Fibroblast of pulmonary artery (primary cell): ENCODE measurements at regions not wholly inside any gene's neighbourhood (a gene's known extent, or its start where the extent isn't known, plus 50 kb on each side); places are given as distances from the start of the nearest gene placed in this dataset.

Experiments used
- DNase-seq: peaks from one replicate; pipeline ENCODE4 v3.0.0-alpha.2; 2010; ENCODE audit warnings: low read depth
- H3K4me3 ChIP-seq: replicated peaks from 2 replicates; pipeline ENCODE4 v1.5.1; 2011; ENCODE audit warnings: low read depth, mild to moderate bottlenecking, control low read depth, low read length, moderate library complexity
- TF ChIP-seq, protein P1 (sequence below): IDR thresholded peaks from 2 replicates; pipeline ENCODE4 v1.5.1; 2011; ENCODE audit warnings: mild to moderate bottlenecking, control low read depth, low read length, inconsistent platforms; ENCODE audit errors: missing control alignments

DNA sequence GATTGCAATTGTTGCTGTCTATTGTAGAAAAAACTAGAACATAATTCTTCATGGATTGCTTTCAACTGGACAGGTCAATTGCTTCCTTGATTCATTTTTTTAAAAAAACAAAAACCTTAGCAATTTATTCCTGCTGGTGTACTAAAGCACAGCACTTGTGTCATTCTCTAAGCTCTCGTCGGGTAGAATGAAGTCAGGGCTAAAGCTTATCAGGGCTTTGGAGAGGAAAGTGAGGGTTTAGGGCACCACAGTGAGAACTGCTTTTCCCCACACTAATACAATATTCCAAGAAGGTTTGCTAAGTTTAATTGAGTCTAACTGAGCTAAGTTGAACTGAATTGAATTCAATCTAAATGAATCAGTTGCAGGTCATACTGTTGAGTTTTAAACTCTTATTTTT lies 76.4 kb upstream of the TLR3 start:
- H3K4me3 ChIP-seq = no peak overlapping the region
- TF ChIP-seq, protein P1, sequence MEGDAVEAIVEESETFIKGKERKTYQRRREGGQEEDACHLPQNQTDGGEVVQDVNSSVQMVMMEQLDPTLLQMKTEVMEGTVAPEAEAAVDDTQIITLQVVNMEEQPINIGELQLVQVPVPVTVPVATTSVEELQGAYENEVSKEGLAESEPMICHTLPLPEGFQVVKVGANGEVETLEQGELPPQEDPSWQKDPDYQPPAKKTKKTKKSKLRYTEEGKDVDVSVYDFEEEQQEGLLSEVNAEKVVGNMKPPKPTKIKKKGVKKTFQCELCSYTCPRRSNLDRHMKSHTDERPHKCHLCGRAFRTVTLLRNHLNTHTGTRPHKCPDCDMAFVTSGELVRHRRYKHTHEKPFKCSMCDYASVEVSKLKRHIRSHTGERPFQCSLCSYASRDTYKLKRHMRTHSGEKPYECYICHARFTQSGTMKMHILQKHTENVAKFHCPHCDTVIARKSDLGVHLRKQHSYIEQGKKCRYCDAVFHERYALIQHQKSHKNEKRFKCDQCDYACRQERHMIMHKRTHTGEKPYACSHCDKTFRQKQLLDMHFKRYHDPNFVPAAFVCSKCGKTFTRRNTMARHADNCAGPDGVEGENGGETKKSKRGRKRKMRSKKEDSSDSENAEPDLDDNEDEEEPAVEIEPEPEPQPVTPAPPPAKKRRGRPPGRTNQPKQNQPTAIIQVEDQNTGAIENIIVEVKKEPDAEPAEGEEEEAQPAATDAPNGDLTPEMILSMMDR = no peak
- DNase-seq = no peak

DNA sequence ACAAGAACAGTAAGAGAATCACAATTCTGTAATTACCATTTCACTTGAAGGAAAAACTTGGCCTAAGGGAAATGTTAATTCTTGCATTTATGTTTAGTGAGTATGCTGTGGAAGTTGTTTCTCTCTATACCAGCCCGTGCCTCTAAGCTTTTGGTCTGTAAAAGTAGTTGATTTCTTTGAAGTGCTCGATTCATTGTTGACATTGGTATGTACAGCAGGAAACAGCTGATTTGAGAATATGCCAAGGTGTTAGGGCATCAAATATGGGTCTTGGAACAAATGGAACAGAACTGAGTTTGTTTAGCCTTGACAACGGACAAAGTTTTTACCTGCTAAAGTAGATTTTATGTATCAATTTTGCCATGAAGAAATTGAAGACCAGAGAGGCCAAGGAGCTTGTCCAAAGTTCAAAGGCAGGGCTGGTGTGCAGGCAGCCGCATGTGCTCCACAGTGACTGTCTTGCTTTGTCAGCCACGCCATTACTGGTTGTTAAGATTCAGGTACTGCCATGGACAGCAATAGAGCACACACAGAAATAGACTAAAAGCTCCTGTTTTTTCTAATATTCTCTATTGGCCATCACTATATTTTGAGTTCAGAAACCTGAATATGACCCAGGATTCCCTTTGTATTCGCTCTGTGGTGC lies 75.5 kb upstream of the TLR3 start:
- no peak for DNase-seq
- TF ChIP-seq, protein P1 = no peak
- no peak overlapping the region for H3K4me3 ChIP-seq

DNA sequence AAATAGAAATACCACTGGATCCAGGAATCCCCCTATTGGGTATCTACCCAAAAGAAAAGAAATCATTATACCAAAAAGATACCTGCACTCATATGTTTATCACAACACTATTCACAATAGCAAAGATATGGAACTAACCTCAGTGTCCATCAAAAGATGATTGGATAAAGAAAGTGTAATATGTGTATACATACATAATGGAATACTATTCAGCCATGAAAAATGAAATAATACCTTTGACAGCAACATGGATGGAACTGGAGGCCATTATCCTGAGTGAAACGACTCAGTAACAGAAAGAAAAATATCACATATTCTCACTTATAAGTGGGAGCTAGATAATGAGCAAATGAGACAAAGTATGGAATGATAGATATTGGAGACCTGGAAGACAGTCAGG lies 74.2 kb upstream of the TLR3 start:
- no peak overlapping the region for H3K4me3 ChIP-seq
- DNase-seq = no peak
- TF ChIP-seq, protein P1 = no peak

DNA sequence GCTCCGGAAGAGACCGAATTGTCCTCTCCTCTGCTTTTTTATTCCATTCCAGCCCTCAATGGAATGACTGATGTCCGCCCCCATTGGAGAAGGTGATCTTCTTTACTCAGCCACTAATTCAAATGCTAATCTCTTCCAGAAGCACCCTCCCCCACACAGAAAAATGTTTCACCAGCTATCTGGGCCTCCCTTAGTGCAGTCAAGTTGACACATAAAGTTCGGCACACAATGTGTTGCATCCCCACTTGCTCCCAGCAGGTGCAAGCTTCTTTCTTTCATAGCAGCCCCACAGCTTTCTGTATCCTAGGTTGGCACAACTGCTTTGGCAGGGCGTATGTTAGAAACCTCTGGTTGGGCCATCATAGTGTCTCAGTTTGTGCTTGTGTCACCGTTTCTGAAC lies 73.3 kb upstream of the TLR3 start:
- no peak for DNase-seq
- TF ChIP-seq, protein P1 = no peak
- no peak overlapping the region for H3K4me3 ChIP-seq

DNA sequence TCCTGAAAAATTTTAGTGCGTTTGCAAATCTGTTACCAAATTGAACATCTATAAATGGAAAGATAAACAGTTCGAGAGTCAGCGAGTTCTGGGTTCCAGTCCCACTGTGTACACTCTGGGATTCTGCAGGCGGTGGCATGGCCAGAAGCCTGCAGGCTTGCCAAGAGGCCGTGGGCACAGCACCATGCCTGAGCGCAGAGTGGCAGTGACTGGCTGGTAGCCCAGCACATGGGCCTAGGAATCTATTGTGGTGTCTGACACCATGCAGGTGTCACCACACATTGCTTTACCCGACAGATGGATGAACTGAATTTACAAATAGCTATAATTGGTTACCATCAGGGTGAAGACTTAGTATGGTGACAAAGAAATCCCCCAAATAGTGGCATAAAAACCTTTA lies 71.7 kb upstream of the TLR3 start:
- TF ChIP-seq, protein P1 = no peak
- no peak overlapping the region for H3K4me3 ChIP-seq
- no peak for DNase-seq

DNA sequence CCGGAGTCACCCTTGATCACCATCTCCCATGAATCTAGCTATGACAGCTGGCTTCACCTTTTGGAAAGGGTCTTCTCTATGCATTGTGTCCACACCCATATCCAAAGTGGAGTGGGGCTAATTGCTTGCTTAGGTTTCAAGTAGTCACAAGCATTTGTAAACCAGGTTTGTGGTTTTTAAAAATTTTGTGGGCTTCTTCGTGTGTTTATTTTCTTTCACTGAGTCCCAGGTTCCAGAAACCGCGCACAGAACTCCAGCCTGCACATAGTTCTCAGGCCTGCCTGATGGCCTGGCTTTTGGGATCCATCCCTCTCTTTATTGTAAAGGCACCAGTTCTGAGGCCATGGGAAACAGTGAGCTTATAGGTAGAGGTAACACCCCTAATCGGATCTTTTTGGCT lies 70.2 kb upstream of the TLR3 start:
- no peak overlapping the region for H3K4me3 ChIP-seq
- no peak for DNase-seq
- TF ChIP-seq, protein P1 = no peak

DNA sequence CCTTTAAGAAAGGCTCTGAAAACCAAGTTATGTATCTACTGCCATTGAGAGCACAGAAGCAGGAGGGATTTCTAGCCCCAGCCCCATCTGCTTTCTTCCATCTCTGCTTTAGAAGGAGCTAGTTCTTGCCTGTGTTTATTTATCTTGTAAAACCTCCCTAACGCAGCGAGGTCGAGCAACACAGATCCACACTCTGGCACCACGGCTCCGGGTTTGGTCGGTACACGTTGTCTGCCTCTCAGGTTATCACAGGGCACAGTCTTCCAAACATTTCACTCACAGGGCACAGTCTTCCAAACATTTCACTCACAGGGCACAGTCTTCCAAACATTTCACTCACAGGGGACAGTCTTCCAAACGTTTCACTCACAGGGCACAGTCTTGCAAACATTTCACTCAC lies 69.7 kb upstream of the TLR3 start:
- no peak overlapping the region for H3K4me3 ChIP-seq
- TF ChIP-seq, protein P1 = no peak
- no peak for DNase-seq
